8988T (cell line): ENCODE measurements at regions not wholly inside any gene's neighbourhood (a gene's known extent, or its start where the extent isn't known, plus 50 kb on each side); places are given as distances from the start of the nearest gene placed in this dataset.
"Not testable (repeated sequence)": the region's sequence is repeated elsewhere in the genome, so short reads cannot be mapped to it uniquely, and the experiment has no call there.

Experiments
- DNase-seq: peaks from one replicate; pipeline ENCODE4 v3.0.0; 2011

DNA sequence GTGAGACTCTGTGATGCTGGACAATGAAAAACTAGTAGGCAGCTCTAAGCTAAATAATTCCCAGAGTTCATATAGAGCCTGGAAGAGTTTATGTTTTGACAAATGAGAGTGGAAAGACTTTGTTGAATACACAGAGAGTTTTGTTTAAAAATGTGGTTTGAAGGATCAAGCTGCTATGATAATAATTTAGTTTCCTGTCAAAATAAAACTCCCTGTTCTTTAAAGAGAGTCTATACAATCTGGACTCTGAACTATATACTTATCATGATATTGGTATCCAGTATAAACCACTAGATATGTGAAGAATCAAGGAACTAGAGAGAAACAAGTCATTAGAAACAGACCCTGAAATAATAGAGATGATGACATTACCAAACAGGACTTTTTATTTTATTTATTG is 158.6 kb downstream of the C4orf33 start:
- DNase-seq: no peak

DNA sequence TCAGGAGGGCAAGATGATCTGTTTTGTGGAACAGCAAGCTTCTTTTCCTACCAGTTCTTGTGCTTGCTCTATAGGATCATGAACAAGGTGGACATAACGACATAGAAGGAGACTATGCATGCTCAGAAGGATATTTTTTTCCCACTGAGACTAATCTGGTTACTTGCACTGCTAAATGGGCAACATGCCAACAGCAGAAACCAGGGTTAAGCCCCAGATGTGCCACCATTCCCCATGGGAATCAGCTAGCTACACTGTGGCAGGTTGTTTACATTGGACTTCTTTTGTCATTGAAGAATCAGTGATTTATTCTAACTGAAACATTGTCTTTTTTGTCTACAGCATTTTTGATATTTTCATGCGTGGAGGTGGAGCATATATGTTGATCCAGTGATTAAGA is 165.6 kb downstream of the C4orf33 start:
- DNase-seq: no peak

DNA sequence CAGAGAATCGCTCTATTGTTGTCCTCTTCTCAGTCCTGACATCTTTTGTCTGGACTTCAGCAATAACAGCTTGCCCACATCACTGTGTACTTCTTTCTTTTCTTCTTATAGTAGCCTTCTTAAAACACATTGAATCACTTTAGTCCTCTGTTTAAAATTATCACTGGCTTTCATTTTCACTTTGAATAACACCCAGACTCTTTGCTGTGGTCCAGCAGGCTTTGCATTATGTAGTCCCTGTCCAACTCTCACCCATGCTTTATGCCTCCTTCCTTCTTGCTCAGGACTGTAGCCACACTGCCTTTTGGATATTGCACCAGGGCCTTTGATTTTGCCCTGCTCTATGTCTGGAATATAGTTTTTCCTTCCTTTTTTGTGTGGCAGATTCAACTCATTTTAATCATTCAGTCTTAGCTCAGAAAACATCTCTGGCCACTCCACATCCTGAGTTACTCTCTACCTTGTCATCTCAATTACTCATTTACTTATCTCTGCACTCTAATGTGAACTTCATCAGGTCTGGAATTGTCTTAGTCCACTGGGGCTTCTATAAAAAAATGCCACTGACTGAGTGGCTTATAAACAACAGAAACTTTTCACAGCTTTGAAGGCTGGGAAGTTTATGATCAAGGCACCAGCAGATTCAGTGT is 168.2 kb downstream of the C4orf33 start:
- no peak for DNase-seq

DNA sequence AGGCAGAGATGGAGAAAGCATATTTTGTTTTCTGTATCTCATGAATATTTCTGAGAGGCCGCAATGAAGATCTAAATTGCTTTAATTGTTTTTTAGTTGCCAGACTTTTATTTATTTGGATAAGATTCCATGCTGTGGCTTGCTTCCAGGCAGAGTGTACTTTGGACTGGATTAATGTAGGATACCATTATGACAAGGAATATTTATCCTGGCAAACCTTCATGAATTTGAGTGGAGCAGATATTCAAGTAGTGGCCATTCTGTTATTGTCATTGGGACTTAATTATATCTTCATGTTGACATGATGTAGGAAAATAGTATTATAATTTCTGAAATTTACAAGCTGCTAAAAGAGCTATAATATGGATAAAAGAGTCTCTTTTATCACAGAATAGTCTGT is 182.9 kb downstream of the C4orf33 start:
- no peak for DNase-seq

DNA sequence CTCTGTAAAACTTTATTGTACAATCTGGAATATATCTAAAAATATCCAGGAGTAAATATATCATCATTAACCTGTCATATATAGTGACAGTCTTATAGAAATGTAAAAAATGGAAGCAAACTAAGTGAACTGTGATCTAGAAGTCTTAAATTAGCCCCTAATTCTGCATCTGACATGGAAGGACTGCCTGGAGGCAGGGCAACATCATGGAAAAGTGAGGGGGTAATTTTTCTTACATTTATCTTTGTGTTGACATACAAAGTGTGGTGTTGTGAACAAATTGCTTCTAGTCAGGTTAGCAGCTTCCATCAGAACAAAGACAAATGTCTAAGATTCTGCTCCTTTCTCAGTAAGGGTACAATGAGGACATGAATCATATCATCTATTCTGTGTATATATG is 186.3 kb downstream of the C4orf33 start:
- DNase-seq: no peak

DNA sequence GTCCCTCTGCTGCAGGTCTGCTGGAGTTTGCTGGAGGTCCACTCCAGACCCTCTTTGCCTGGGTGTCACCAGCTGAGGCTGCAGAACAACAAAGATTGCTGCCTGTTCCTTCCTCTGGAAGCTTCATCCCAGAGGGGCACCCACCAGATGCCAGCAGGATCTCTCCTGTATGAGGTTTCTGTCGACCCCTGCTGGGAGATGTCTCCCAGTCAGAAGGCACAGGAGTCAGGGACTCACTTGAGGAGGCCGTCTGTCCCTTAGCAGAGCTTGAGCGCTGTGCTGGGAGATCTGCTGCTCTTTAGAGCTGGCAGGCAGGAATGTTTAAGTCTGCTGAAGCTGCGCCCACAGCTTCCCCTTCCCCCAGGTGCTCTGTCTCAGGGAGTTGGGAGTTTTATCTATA is 196.2 kb downstream of the C4orf33 start:
- not testable (repeated sequence) for DNase-seq

DNA sequence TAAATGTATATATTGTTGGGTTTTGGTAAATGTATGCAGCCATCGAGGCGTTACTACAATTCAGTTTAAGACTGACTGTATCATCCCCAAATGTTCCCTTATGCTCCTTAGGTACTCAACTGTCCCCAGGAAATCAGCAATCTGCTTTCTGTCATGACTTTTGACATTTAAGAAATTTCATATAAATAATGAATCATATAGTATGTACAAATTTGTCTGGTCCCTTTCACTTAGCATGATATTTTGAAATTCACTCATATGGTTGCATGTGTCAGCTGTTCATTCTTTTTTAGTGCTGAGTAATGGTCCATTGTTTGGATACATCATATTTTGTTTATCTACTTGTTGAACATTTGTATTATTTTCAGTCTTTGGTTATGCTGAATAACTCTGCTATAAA is 218.8 kb downstream of the C4orf33 start:
- DNase-seq: no peak

DNA sequence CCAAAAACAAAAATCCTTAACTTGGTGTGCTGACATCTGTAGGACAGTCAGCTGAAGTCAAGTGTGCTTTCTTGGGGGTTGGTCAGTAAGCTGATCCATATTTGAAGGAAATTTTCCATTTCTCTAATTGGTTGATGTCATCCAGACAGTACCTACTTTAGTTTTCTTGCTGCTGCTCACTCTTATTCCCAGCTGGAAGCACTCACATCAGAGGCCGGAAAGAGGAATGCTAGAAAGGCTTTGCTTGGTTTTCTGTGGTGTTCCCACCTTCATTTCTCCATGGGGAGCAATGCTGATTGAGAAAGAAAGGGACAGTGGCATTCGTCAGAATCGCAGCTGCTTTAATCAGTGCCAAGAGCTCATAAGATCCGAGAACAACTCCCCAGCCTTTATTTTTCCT is 227.0 kb downstream of the C4orf33 start:
- no peak for DNase-seq

DNA sequence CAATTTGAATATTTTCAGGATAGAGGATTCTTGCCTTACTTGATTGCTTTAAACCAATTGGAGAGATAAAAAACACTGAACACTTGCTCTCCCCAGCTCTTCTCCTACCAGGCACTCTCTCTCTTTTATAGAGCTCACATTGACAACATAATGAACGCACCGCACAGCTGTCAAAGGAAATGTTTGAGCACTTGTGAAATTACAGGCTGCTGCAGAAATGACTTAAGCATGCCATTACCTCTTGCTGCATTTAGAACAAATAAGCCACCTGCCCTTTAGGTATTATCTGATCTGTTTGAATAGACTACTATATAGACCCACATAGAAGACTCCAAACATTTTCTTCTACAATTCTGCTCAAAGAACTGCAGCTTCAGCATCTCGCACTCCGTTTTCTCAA is 227.7 kb downstream of the C4orf33 start:
- no peak for DNase-seq

DNA sequence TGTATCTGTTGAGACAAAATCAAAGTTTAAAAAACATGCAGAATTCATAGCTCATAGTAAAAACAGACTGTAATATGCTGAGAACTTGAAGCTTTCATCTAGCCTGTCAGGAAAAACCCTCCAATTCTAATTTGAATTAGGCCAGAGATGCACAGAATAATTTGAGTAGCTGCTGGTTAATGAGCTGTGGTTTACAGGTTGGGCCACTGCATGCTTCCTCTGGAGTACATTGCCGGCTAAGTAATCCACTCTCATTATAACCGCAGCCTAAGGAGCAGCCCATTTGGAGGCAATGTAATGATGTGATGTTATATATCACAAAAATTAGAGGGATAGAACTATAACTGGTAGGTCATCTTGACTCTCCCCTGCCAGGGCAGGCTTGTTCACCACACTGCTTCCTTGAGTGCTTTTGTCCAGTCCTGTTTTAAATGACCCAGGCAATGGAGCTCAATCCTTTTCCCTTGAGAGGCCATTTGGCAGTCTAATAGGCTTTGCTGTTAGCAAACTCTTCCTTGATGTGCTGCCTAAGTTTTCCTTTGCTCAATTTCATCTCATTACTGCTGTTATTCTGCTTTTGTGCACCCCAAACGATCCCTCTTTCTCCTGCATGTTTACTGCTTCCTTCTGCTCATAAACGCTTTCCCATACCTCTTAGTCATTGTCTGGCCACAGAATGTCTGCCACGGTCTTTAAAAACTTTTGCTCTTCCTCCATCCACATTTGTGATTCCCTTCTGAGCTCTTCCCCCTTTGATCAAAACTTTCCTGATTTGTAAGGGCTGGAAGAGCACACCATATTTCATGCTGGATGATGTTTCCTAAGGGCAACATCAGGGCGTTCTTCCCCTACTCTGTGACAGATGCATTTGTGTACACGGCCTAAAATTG is 230.9 kb downstream of the C4orf33 start:
- DNase-seq: no peak

DNA sequence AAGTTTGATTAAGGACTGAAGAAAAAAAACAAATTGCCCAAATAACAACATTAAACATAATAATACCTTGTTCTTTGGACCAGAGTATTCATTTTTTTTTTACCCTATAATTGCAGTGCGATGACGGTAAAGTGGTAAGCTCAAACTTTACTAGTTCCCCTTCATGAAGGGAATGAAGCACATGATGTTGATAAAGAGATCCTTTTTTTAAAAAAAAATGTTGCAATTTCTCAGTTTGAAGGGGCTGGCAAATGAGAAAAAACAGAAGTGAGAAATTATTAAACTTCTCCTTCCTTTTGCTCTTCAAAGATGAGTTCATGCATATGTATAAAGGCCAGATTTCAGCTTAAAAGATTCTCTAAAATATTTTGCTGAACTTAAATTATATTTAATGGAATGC is 231.7 kb downstream of the C4orf33 start:
- DNase-seq: no peak

DNA sequence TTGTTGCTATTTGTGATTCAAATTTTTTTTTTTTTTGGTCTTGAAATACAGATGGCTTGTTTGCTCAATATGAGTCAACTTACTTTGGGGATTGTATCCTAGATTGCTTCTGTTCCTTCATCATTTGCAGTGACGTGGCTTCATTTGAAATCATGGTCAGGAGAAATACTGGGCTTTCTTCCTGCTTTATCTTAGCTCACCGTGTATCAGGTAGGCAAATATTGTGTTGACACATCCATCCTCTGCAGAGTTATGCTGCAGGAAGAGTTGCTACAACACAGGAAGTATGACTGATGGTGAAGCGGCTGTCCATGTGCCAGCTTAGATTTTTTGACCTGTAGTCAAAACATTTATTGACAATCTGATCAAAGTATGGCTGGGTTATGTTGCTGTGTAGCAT is 232.2 kb downstream of the C4orf33 start:
- no peak for DNase-seq

DNA sequence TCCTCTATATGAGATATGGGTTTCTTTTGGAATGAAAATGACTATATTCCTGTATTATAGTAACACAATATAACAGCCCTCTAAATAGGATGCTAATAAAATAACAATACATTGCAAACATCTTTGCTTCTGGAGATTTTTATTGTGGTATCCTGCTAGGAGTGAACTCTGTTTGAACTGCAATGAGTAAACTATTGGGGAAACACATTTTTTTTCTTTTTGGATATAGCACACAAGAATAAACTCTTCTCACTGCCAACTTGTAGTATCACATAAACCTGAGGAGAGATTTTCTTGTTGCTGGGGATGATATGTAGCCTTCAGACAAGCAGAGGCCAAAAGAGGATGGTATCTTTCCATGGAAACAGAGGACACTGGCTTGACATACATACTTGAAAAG is 238.2 kb downstream of the C4orf33 start:
- no peak for DNase-seq

DNA sequence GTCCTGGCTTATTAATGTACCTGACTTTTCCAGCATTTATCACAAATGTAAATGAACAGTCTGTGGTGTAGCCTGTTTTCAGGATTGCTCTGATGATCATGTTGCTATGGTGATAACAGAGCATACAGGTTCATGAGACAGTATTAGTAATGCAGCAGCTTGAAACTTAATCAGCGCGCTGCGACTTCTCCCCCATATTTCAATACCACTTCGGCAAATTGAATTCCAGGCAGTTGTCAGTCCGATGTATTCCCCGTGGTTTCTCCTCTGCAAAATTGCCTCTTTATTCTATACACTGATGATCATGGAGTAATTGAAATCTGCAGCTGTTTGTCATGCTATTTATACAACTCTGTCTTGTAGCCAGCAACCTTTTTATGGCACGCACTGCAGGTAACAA is 239.3 kb downstream of the C4orf33 start:
- no peak for DNase-seq

DNA sequence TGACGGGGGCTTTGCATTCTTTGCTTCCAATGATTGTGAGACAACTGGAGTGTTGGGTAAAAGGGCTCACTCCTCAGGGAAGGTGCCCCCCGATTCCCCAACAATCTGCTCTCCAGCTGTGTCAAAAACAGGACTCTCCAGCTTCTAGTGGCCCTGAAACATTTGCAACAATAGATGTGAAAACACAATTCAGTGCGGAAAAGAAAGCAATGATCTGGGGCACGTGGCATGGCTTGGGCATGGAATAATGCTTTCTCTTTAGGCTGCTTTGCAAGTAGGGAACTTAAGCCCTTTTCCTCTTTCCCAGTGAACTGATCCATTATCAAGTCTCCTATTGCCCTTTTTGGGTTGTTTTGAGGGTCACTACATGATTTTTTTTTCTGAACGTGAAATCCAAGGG is 239.9 kb downstream of the C4orf33 start:
- DNase-seq: no peak

DNA sequence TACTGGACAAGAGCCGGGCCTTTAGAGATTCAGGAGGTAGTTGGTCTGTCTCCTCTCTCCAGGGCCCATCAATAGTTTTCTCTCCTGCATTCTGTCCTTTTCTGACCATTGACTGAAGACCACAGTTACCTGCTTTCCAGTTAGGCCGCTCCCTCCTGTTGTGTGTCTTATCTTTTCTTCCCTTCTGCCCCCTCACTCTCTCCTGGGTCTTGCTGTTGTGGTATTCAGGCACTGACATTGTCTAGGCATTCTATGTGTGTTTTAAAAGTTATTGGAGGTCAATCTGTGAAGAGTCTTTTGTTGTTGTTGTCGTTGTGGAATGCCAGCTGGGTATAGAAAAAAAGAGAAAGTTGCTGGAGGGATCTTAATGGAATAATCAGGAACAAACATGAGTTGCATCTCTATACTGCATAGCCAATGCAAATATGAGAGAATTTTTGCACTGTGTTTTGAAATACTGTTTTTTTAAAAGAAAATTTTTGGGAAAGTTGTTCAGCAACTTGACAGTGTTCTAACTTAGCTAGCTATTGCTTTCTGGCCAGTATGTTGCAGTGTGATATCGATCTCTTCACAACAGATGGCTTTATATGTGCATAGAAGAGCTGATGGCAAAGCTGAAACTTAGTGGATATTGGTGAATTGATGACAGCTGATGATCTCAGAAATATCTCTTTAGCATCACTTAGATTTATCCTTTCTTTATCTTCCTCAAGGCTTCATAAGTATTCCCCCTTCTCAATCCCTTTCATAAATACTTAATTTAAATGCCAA is 240.7 kb downstream of the C4orf33 start:
- no peak for DNase-seq

DNA sequence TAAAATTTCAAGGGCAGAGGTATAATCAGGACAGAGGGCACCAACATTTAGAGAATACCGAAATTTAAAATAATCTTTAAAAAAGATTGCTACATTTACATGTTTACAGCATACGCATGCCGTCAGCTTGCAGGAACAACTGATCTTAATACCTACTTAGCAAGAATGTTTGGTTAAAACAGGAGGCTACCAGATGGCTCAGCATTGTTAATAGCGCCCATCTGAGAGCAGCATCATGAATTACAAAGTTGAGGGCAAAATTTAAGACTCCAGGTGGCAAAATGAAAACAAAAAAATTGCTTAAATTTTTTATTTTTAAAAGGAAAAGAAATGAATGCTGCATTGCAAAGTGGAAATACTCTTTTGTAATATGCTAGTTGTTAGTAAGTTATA is 241.3 kb downstream of the C4orf33 start:
- DNase-seq: no peak

DNA sequence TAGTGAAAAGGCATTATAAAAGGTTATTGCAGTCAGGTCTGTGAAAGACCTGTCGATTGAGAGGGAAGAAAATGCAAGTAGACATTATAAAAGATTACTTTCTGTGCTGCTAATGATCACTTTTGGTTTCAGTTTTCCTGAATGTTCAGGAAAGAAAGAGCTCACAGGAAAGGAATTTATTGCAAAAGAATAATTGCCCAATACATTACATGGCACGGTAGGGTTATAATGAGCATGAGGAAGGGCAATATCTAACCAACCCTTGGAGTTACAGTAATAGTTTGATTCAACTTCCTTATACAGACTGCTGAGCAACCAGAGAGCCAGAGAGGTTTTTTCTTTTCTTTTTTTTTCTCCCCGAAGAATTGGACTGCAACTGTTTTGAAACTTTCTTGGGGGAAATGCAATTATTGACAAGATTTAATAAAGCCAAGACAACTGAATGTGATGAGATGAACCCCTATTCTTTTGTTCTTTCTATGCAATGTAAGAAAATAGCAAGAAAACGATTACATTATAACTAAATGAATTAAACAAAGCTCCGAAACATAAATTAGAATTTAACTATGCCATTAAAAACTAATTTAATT is 247.0 kb downstream of the C4orf33 start:
- no peak for DNase-seq

DNA sequence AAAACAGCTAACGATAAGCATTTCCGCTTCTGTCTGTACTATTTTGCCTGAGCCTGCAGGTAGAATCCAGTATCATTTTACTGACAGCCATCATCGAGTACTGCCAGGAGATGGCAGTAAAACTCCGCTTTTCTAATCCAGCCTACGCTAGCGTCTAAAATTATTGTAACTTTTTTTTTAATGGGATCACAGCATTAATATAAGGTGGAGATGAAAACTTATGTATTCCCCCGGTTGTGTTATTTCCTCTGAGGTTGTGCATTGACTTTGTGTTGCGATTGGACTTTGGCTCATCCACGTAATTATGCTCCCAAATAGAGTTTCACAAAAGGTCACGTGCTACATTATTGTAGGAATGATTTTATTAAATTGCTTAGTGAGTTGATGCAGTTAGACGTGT is 248.1 kb downstream of the C4orf33 start:
- DNase-seq: peak; percentile 2

DNA sequence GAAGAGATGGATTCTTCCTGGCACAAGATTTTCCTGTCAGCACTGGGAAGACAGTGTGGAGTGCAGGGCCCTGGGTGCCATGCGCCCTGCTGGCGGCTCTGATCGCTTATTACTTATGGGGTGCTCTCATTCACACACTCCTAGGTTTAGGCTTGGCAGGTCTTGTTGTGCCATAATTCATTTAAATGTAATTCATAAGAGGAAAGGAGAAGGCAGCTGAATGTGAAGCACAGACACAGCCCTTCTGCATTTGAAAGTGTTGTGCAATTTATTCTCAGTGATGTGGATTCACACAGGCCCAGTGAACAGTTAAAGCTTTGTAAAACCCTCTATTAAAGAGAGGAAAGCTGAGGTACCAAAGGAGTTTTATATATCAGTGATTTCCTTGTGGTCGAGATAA is 249.7 kb downstream of the C4orf33 start:
- DNase-seq: no peak

DNA sequence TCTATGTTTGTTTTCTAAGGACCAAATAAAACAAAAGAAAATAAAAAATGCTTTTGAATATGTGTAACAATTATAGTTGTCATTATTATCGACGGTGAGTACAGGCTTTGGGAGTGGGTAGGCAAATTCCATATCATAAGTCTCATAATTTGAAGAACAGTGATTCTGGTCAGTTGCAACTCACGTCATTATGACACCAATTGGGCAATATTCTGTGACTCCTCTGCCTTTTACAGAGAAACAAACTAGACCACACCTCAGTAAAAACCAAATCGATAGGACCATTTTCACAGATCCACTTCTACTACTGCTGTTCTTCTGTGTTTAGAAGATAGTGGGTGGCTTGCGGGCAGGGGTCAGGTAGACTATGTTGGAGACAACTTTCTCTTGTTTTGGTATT is 250.1 kb downstream of the C4orf33 start:
- no peak for DNase-seq

DNA sequence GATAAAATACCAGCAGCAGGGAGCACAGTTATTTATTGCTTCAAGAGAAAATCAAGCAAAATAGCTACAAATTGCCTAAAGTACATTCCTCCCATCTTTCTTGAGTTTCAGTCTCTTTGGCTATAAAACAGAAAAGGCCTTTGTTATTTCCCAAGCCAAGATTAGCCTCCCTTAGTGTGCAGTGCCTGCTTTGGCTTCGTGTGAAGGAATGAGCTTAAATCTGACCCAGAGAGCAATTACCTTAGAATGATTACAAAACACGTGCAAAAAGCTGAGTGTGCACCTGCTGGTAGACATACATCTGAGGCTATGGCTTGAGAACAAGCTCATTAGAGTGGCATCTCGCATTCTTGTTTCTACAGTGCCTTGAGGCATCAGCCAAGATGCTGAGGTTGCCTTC is 250.8 kb downstream of the C4orf33 start:
- no peak for DNase-seq
